SU-DHL-6 (cell line): ENCODE measurements at regions not wholly inside any gene's neighbourhood (a gene's known extent, or its start where the extent isn't known, plus 50 kb on each side); places are given as distances from the start of the nearest gene placed in this dataset.
"Not testable (repeated sequence)": the region's sequence is repeated elsewhere in the genome, so short reads cannot be mapped to it uniquely, and the experiment has no call there.

ENCODE experiments used
- H2AFZ ChIP-seq: fragments of 200-600 bp; sonication (generic); 2 replicates; pipeline ENCODE4 v1.6.1; 2014; ENCODE audit warnings: low read depth, mild to moderate bottlenecking, moderate library complexity, mixed read lengths, antibody characterized with exemption, low read length; ENCODE audit not compliant: severe bottlenecking
- H3F3A ChIP-seq: fragments of 200-600 bp; shearing (Covaris generic); 2 replicates; pipeline ENCODE4 v1.6.0; 2016; ENCODE audit warnings: antibody characterized with exemption, mild to moderate bottlenecking; ENCODE audit not compliant: insufficient read depth
- H3K27ac ChIP-seq: fragments of 200-600 bp; sonication (generic); 2 replicates; pipeline ENCODE4 v1.5.1; 2016; ENCODE audit warnings: low read depth, mild to moderate bottlenecking, low read length, moderate library complexity, mixed read lengths
- H3K27me3 ChIP-seq: fragments of 200-600 bp; sonication (generic), shearing (Covaris generic); 2 replicates; pipeline ENCODE4 v1.6.0; 2014; ENCODE audit warnings: mild to moderate bottlenecking, low read length
- H3K36me3 ChIP-seq: fragments of 200-600 bp; sonication (generic); 2 replicates; pipeline ENCODE4 v1.6.1; 2014; ENCODE audit warnings: mild to moderate bottlenecking, low read length, mixed read lengths
- H3K4me2 ChIP-seq: fragments of 300-600, 200-600 bp; shearing (Covaris generic), sonication (generic); 2 replicates; pipeline ENCODE4 v1.6.0; 2014; ENCODE audit warnings: low read length, low read depth, mild to moderate bottlenecking; ENCODE audit not compliant: poor library complexity, severe bottlenecking
- H3K4me3 ChIP-seq: fragments of 200-600 bp; sonication (generic); 2 replicates; pipeline ENCODE4 v1.5.1; 2014; ENCODE audit warnings: antibody characterized with exemption, low read length, mild to moderate bottlenecking, mixed read lengths; ENCODE audit not compliant: insufficient read depth, poor library complexity, severe bottlenecking
- H3K79me2 ChIP-seq: fragments of 200-600 bp; sonication (generic); 2 replicates; pipeline ENCODE4 v1.6.1; 2014; ENCODE audit warnings: mild to moderate bottlenecking, low read length, moderate library complexity; ENCODE audit not compliant: insufficient read depth
- H3K9ac ChIP-seq: fragments of 200-600 bp; sonication (generic); 2 replicates; pipeline ENCODE4 v1.7.0; 2014; ENCODE audit warnings: mild to moderate bottlenecking, low read length
- H3K9me2 ChIP-seq: fragments of 200-600 bp; sonication (generic); replicated peaks from 2 replicates; pipeline ENCODE4 v1.6.1; 2014; ENCODE audit warnings: low read length; ENCODE audit not compliant: insufficient read depth
- H3K9me3 ChIP-seq: fragments of 200-600 bp; sonication (generic); 2 replicates; pipeline ENCODE4 v1.6.1; 2014; ENCODE audit warnings: low read length, mixed read lengths; ENCODE audit not compliant: insufficient read depth
- H4K20me1 ChIP-seq: fragments of 200-600 bp; sonication (generic); 2 replicates; pipeline ENCODE4 v1.6.1; 2014; ENCODE audit warnings: low read depth, mild to moderate bottlenecking, antibody characterized with exemption, low read length, moderate library complexity, mixed read lengths
- CTCF ChIP-seq: fragments of 200-600 bp; sonication (generic); IDR thresholded peaks from one replicate; pipeline ENCODE4 v1.5.1; 2017; ENCODE audit warnings: antibody characterized with exemption, mild to moderate bottlenecking, low read length, moderate library complexity; ENCODE audit not compliant: insufficient read depth, poor library complexity, severe bottlenecking
- EZH2phosphoT487 ChIP-seq: fragments of 200-600 bp; sonication (generic), shearing (Covaris generic); conservative IDR thresholded peaks from 2 replicates; pipeline ENCODE4 v1.6.1; 2018; ENCODE audit warnings: mild to moderate bottlenecking, antibody characterized with exemption, low read length, moderate library complexity, mixed read lengths

- Histone ChIP-seq H3K79me2 (no peaks in the 10 kb centered on the region), H3K4me2 (no peak overlapping the region), H3K27me3 (no peaks in the 10 kb centered on the region), H3K4me3 (no peak overlapping the region), H2AFZ (no peak overlapping the region), H3K36me3 (no peaks in the 10 kb centered on the region), H3K9me3 (no peaks in the 10 kb centered on the region), H3K9ac (no peak overlapping the region), H3F3A (no peaks in the 10 kb centered on the region), H3K27ac (no peak overlapping the region), H4K20me1 (no peaks in the 10 kb centered on the region), H3K9me2 (no peaks in the 10 kb centered on the region)
- no peak for TF ChIP-seq CTCF
- no peak for TF ChIP-seq EZH2phosphoT487
Measured at GRCh38 chr7:3158341-3158760, 114.7 kb upstream of the CARD11 start.

- no peaks in the 10 kb centered on the region for H3K79me2 ChIP-seq
- no peak for TF ChIP-seq EZH2phosphoT487
- TF ChIP-seq CTCF: no peak
- no peaks in the 10 kb centered on the region for H3F3A ChIP-seq
- no peaks in the 10 kb centered on the region for H3K36me3 ChIP-seq
- no peak overlapping the region for H3K4me3 ChIP-seq
- no peak overlapping the region for H3K9ac ChIP-seq
- H3K9me3 ChIP-seq: no peaks in the 10 kb centered on the region
- no peaks in the 10 kb centered on the region for H3K9me2 ChIP-seq
- H3K27me3 ChIP-seq: no peaks in the 10 kb centered on the region
- H4K20me1 ChIP-seq: no peaks in the 10 kb centered on the region
- no peak overlapping the region for H2AFZ ChIP-seq
- no peak overlapping the region for H3K27ac ChIP-seq
- H3K4me2 ChIP-seq: no peak overlapping the region
Measured at GRCh38 chr7:3159039-3159438, 115.4 kb upstream of the CARD11 start.

GRCh38 chr7:3159445-3159844 lies 115.8 kb upstream of the CARD11 start:
- Histone ChIP-seq H3K9me3 (no peaks in the 10 kb centered on the region), H2AFZ (no peak overlapping the region), H4K20me1 (no peaks in the 10 kb centered on the region), H3K4me3 (no peak overlapping the region), H3K36me3 (no peaks in the 10 kb centered on the region), H3K9me2 (no peaks in the 10 kb centered on the region), H3K79me2 (no peaks in the 10 kb centered on the region), H3K27me3 (no peaks in the 10 kb centered on the region), H3K4me2 (no peak overlapping the region), H3F3A (no peaks in the 10 kb centered on the region), H3K9ac (no peak overlapping the region), H3K27ac (no peak overlapping the region)
- TF ChIP-seq CTCF (no peak), EZH2phosphoT487 (no peak)

GRCh38 chr7:3159926-3160325 lies 116.3 kb upstream of the CARD11 start:
- H3K9ac ChIP-seq, H3F3A ChIP-seq, H3K4me2 ChIP-seq, H3K9me3 ChIP-seq, H3K4me3 ChIP-seq, H3K79me2 ChIP-seq, H3K27ac ChIP-seq, H2AFZ ChIP-seq, H3K36me3 ChIP-seq, H4K20me1 ChIP-seq, H3K9me2 ChIP-seq, H3K27me3 ChIP-seq: not testable (repeated sequence)
